Neural progenitor cell (in vitro differentiated cells): ENCODE measurements at regions not wholly inside any gene's neighbourhood (a gene's known extent, or its start where the extent isn't known, plus 50 kb on each side); places are given as distances from the start of the nearest gene placed in this dataset.

ENCODE experiments used
- DNase-seq: peaks from one replicate; pipeline ENCODE4 v3.0.0-alpha.2; 2016; ENCODE audit warnings: low spot score
- H2AFZ ChIP-seq: fragments of 200-600 bp; sonication (generic); replicated peaks from 2 replicates; pipeline ENCODE4 v1.6.1; 2016; ENCODE audit warnings: antibody characterized with exemption
- H3F3A ChIP-seq: fragments of 200-600 bp; sonication (generic); 2 replicates; pipeline ENCODE4 v1.6.1; 2016; ENCODE audit warnings: antibody characterized with exemption, low read depth
- H3K27ac ChIP-seq: fragments of 200-600 bp; sonication (generic); 2 replicates; pipeline ENCODE4 v1.5.1; 2016; ENCODE audit warnings: mild to moderate bottlenecking
- H3K27me3 ChIP-seq: fragments of 200-600 bp; sonication (generic); 2 replicates; pipeline ENCODE4 v1.6.1; 2016; ENCODE audit warnings: mild to moderate bottlenecking, moderate library complexity
- H3K36me3 ChIP-seq: fragments of 200-600 bp; sonication (generic); 2 replicates; pipeline ENCODE4 v1.5.1; 2016
- H3K4me1 ChIP-seq: fragments of 200-600 bp; sonication (generic); 2 replicates; pipeline ENCODE4 v1.6.1; 2016; ENCODE audit warnings: mixed run types
- H3K4me2 ChIP-seq: fragments of 200-600 bp; sonication (generic); 2 replicates; pipeline ENCODE4 v1.6.1; 2016
- H3K4me3 ChIP-seq: fragments of 200-600 bp; sonication (generic); 2 replicates; pipeline ENCODE4 v1.5.1; 2016
- H3K79me2 ChIP-seq: fragments of 200-600 bp; sonication (generic); 2 replicates; pipeline ENCODE4 v1.6.1; 2016; ENCODE audit warnings: low read depth
- H3K9ac ChIP-seq: fragments of 200-600 bp; sonication (generic); 2 replicates; pipeline ENCODE4 v1.6.1; 2016
- H3K9me3 ChIP-seq: fragments of 200-600 bp; sonication (generic); 2 replicates; pipeline ENCODE4 v1.5.1; 2016; ENCODE audit warnings: low read depth
- H4K20me1 ChIP-seq: fragments of 200-600 bp; sonication (generic); 2 replicates; pipeline ENCODE4 v1.6.1; 2016; ENCODE audit warnings: low read depth
- H3K27ac Mint-ChIP-seq: 3 replicates; pipeline ENCODE4 v1.8.0; 2021; ENCODE audit warnings: mixed read lengths
- H3K27me3 Mint-ChIP-seq: 2 replicates; pipeline ENCODE4 v1.8.0; 2022; ENCODE audit warnings: low read depth, mild to moderate bottlenecking, inconsistent platforms, moderate library complexity, mixed read lengths; ENCODE audit not compliant: insufficient read depth
- H3K36me3 Mint-ChIP-seq: 3 replicates; pipeline ENCODE4 v1.8.0; 2021; ENCODE audit warnings: mixed read lengths
- H3K4me1 Mint-ChIP-seq: 3 replicates; pipeline ENCODE4 v1.8.0; 2021; ENCODE audit warnings: mixed read lengths
- H3K4me3 Mint-ChIP-seq: 3 replicates; pipeline ENCODE4 v1.8.0; 2021; ENCODE audit warnings: mild to moderate bottlenecking, moderate library complexity, mixed read lengths
- H3K9me3 Mint-ChIP-seq: 3 replicates; pipeline ENCODE4 v1.8.0; 2020; ENCODE audit warnings: mixed read lengths
- EZH2 ChIP-seq: fragments of 200-600 bp; sonication (generic); IDR thresholded peaks from 2 replicates; pipeline ENCODE4 v1.6.1; 2017; ENCODE audit warnings: antibody characterized with exemption, mild to moderate bottlenecking, moderate library complexity
- EZH2phosphoT487 ChIP-seq: fragments of 200-600 bp; sonication (generic); IDR thresholded peaks from 2 replicates; pipeline ENCODE4 v1.6.1; 2017; ENCODE audit warnings: antibody characterized with exemption
- TF ChIP-seq, protein P1 (sequence below): fragments of 200-600 bp; sonication (generic); IDR thresholded peaks from 2 replicates; pipeline ENCODE4 v1.5.1; 2017; ENCODE audit warnings: antibody characterized with exemption, mild to moderate bottlenecking

DNA sequence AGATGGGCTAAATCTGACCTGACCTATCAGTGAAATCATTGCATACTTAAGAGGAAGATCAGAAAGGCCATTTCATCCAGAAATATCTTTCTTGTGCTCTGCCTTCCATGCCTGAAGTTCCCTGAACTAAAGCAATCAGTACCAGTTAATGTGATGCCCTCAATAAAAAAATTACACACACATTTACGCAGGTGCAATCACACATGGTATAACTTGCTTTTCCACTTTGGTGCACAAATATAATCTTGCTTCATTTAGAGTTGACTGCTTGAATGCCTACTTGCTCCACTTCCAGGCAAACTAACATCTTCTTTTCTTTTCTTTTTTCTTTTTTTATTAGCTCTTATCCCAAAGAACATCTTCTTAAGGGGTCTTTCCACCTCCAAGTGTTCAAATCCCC is 58.3 kb upstream of the KIF5B start:
- no peak overlapping the region for H3K4me3 ChIP-seq
- peaks cover 3% of the 10 kb centered on the region for H3K27me3 Mint-ChIP-seq

DNA sequence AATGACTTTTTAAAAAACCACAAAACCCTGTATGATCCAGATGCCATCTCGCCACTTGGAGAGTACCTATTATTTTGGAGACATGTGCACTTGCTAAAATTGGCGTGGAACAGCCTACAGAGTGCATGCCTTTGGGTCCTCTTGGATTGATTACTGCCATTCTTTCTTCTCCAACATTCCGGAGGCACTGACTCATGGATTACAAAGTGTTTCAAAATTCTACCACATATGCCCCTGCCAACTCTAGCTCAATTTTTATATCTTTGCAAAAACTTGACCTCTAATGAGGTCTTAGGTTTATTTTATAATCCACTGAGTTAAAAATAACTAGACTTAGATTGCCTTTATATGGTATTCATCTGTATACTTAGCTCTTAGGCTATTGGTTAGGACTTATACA is 55.8 kb upstream of the KIF5B start:
- H3K9me3 Mint-ChIP-seq = peaks cover 9% of the 10 kb centered on the region
- H3K27ac ChIP-seq = no peak overlapping the region
- peaks cover 3% of the 10 kb centered on the region for H3K4me1 Mint-ChIP-seq
- H3K36me3 Mint-ChIP-seq = no peaks in the 10 kb centered on the region
- TF ChIP-seq, protein P1, sequence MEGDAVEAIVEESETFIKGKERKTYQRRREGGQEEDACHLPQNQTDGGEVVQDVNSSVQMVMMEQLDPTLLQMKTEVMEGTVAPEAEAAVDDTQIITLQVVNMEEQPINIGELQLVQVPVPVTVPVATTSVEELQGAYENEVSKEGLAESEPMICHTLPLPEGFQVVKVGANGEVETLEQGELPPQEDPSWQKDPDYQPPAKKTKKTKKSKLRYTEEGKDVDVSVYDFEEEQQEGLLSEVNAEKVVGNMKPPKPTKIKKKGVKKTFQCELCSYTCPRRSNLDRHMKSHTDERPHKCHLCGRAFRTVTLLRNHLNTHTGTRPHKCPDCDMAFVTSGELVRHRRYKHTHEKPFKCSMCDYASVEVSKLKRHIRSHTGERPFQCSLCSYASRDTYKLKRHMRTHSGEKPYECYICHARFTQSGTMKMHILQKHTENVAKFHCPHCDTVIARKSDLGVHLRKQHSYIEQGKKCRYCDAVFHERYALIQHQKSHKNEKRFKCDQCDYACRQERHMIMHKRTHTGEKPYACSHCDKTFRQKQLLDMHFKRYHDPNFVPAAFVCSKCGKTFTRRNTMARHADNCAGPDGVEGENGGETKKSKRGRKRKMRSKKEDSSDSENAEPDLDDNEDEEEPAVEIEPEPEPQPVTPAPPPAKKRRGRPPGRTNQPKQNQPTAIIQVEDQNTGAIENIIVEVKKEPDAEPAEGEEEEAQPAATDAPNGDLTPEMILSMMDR = no peak
- TF ChIP-seq EZH2 (no peak), EZH2phosphoT487 (no peak)
- H3F3A ChIP-seq = no peaks in the 10 kb centered on the region
- H3K4me3 ChIP-seq = no peak overlapping the region
- H2AFZ ChIP-seq = no peak overlapping the region
- no peaks in the 10 kb centered on the region for H3K27me3 ChIP-seq
- peaks cover 2% of the 10 kb centered on the region for H3K27me3 Mint-ChIP-seq
- DNase-seq = no peak
- no peaks in the 10 kb centered on the region for H3K9me3 ChIP-seq
- no peaks in the 10 kb centered on the region for H4K20me1 ChIP-seq
- H3K4me1 ChIP-seq = no peaks in the 10 kb centered on the region
- no peaks in the 10 kb centered on the region for H3K36me3 ChIP-seq
- no peak overlapping the region for H3K27ac Mint-ChIP-seq
- no peak overlapping the region for H3K4me3 Mint-ChIP-seq
- H3K9ac ChIP-seq = no peak overlapping the region
- no peak overlapping the region for H3K4me2 ChIP-seq
- no peaks in the 10 kb centered on the region for H3K79me2 ChIP-seq

More for the DNA sequence above, 58.3 kb upstream of the KIF5B start:
- H3F3A ChIP-seq = no peaks in the 10 kb centered on the region
- Mint-ChIP-seq H3K4me1 (peaks cover 3% of the 10 kb centered on the region), H3K27ac (no peak overlapping the region), H3K36me3 (no peaks in the 10 kb centered on the region), H3K9me3 (peaks cover 2% of the 10 kb centered on the region), H3K4me3 (no peak overlapping the region)
- no peak overlapping the region for H3K4me2 ChIP-seq
- no peak overlapping the region for H3K27ac ChIP-seq
- H3K9me3 ChIP-seq = no peaks in the 10 kb centered on the region
- no peak for DNase-seq
- no peak overlapping the region for H2AFZ ChIP-seq
- no peak overlapping the region for H3K9ac ChIP-seq
- no peaks in the 10 kb centered on the region for H4K20me1 ChIP-seq
- no peaks in the 10 kb centered on the region for H3K27me3 ChIP-seq
- H3K79me2 ChIP-seq = no peaks in the 10 kb centered on the region
- H3K4me1 ChIP-seq = no peaks in the 10 kb centered on the region
- no peaks in the 10 kb centered on the region for H3K36me3 ChIP-seq
- no peak for TF ChIP-seq EZH2phosphoT487

DNA sequence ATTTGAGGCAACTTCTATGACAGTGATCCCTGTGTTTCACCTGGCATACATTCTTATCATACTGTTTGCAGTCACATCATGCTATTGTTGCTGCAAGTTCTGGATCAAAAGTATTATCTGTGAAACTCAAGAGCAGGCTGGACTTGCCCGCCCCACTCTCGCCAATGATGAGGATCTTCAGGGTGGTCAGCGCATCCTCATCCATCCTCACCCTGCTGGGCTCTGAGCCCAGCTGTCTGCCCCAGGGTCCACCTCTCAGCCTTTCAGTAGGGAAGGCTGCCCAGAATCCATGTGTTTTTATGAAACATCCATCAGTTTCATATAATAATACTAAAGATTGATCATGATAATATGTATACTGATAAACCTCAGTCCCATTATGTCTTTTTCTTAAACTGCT is 55.4 kb upstream of the KIF5B start:
- Histone ChIP-seq H3K27ac (no peak overlapping the region), H3F3A (no peaks in the 10 kb centered on the region), H4K20me1 (no peaks in the 10 kb centered on the region), H3K4me1 (no peaks in the 10 kb centered on the region), H3K36me3 (no peaks in the 10 kb centered on the region), H2AFZ (no peak overlapping the region), H3K4me2 (no peak overlapping the region), H3K4me3 (no peak overlapping the region), H3K9ac (no peak overlapping the region), H3K79me2 (no peaks in the 10 kb centered on the region), H3K27me3 (no peaks in the 10 kb centered on the region), H3K9me3 (no peaks in the 10 kb centered on the region)
- peaks cover 9% of the 10 kb centered on the region for H3K9me3 Mint-ChIP-seq
- H3K36me3 Mint-ChIP-seq = no peaks in the 10 kb centered on the region
- no peak for DNase-seq
- no peak overlapping the region for H3K27ac Mint-ChIP-seq
- H3K4me1 Mint-ChIP-seq = peaks cover 3% of the 10 kb centered on the region
- H3K27me3 Mint-ChIP-seq = no peaks in the 10 kb centered on the region
- no peak for TF ChIP-seq EZH2phosphoT487
- no peak for TF ChIP-seq EZH2
- TF ChIP-seq, protein P1 = no peak
- no peak overlapping the region for H3K4me3 Mint-ChIP-seq

DNA sequence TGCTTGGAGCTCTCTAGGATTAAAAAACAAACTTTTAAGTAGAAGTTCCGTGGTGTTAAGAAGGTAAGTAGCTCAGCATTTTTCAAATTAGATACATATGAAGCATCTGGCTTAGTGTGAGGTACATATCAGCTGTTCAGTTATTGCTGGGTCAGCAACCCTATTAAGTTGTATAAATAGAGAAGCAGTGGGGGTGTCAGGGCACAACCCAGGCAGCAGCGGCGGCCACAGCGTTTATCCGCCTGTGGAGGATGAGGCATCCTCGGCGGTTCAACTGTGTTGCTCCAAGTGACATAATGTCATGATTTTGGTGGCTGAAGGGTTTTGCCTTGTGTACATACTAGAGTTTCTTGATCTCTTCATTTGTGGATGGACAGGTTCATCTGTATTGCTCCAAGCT is 54.6 kb upstream of the KIF5B start:
- H3K4me1 Mint-ChIP-seq = peaks cover 3% of the 10 kb centered on the region
- no peak for TF ChIP-seq EZH2phosphoT487
- TF ChIP-seq, protein P1 = no peak
- no peak for TF ChIP-seq EZH2

More for the DNA sequence above, 54.6 kb upstream of the KIF5B start:
- Histone ChIP-seq H3K36me3 (no peaks in the 10 kb centered on the region), H3K79me2 (no peaks in the 10 kb centered on the region), H3K9ac (no peak overlapping the region), H3F3A (no peaks in the 10 kb centered on the region), H3K4me3 (no peak overlapping the region), H3K4me1 (no peaks in the 10 kb centered on the region), H3K4me2 (no peak overlapping the region), H3K9me3 (no peaks in the 10 kb centered on the region), H4K20me1 (no peaks in the 10 kb centered on the region), H2AFZ (no peak overlapping the region), H3K27me3 (no peaks in the 10 kb centered on the region), H3K27ac (no peak overlapping the region)
- H3K36me3 Mint-ChIP-seq = no peaks in the 10 kb centered on the region
- no peak for DNase-seq
- no peak overlapping the region for H3K4me3 Mint-ChIP-seq
- no peaks in the 10 kb centered on the region for H3K27me3 Mint-ChIP-seq
- peaks cover 9% of the 10 kb centered on the region for H3K9me3 Mint-ChIP-seq
- H3K27ac Mint-ChIP-seq = no peak overlapping the region
